ENCODE measurements at regions not wholly inside any gene's neighbourhood (a gene's known extent, or its start where the extent isn't known, plus 50 kb on each side); places are given as distances from the start of the nearest gene placed in this dataset.

GRCh38 chr3:72361990-72362389, 486.3 kb downstream of the SHQ1 start:
- no peak for DNase-seq

- no peak for DNase-seq
These were observed 488.5 kb downstream of the SHQ1 start for GRCh38 chr3:72359743-72360142.

GRCh38 chr3:72355168-72355567, 493.1 kb downstream of the SHQ1 start:
- no peak for DNase-seq

- no peak for DNase-seq
These were observed 493.8 kb downstream of the SHQ1 start for GRCh38 chr3:72354486-72354885.

- no peak for DNase-seq
These were observed 494.8 kb downstream of the SHQ1 start for GRCh38 chr3:72353236-72354128.

- no peak for DNase-seq
These were observed 496.1 kb downstream of the SHQ1 start for GRCh38 chr3:72352176-72352575.

- no peak for DNase-seq
These were observed 496.7 kb downstream of the SHQ1 start for GRCh38 chr3:72351536-72351935.

- no peak for DNase-seq
These were observed 497.3 kb downstream of the SHQ1 start for GRCh38 chr3:72350761-72351505.

GRCh38 chr3:72348357-72348756, 499.9 kb downstream of the SHQ1 start:
- no peak for DNase-seq

GRCh38 chr3:72347819-72348319, 500.4 kb downstream of the SHQ1 start:
- no peak for DNase-seq

- no peak for DNase-seq
These were observed 501.7 kb downstream of the SHQ1 start for GRCh38 chr3:72346526-72346926.

- no peak for DNase-seq
These were observed 502.3 kb downstream of the SHQ1 start for GRCh38 chr3:72345980-72346379.

GRCh38 chr3:72345237-72345878, 502.9 kb downstream of the SHQ1 start:
- no peak for DNase-seq

GRCh38 chr3:72344647-72345046, 503.6 kb downstream of the SHQ1 start:
- no peak for DNase-seq

GRCh38 chr3:72344236-72344635, 504.0 kb downstream of the SHQ1 start:
- DNase-seq = no peak

- no peak for DNase-seq
These were observed 505.2 kb downstream of the SHQ1 start for GRCh38 chr3:72343078-72343477.

- no peak for DNase-seq
These were observed 505.8 kb downstream of the SHQ1 start for GRCh38 chr3:72342450-72342849.

- DNase-seq = no peak
These were observed 506.3 kb downstream of the SHQ1 start for GRCh38 chr3:72341920-72342319.

GRCh38 chr3:72341380-72341770, 506.9 kb downstream of the SHQ1 start:
- DNase-seq = no peak

GRCh38 chr3:72340476-72341379, 507.5 kb downstream of the SHQ1 start:
- no peak for DNase-seq

- no peak for DNase-seq
These were observed 508.2 kb downstream of the SHQ1 start for GRCh38 chr3:72340056-72340455.

GRCh38 chr3:72339670-72340030, 508.6 kb downstream of the SHQ1 start:
- DNase-seq = no peak

All from NCI-H1092 treated with DMSO at 0.1 percent for 48 hours (cell line).